Lower leg skin (tissue), 4 donors: ENCODE measurements at regions not wholly inside any gene's neighbourhood (a gene's known extent, or its start where the extent isn't known, plus 50 kb on each side); places are given as distances from the start of the nearest gene placed in this dataset.

Source experiments
- DNase-seq, 2 donors: peaks; one replicate each; pipeline ENCODE4 v3.0.0-alpha.2; 2019; ENCODE audit warnings: low spot score in 2 of 2
- H3K4me3 ChIP-seq: fragments of 200-600 bp; sonication (generic); 2 replicates; pipeline ENCODE4 v1.5.1; 2017; ENCODE audit warnings: mild to moderate bottlenecking, low read depth; ENCODE audit not compliant: poor library complexity, severe bottlenecking
- POLR2A ChIP-seq, 2 donors: fragments of 450-650 bp; IDR thresholded peaks; one replicate each; pipeline ENCODE4 v1.6.1; 2016 to 2017; ENCODE audit warnings: antibody characterized with exemption in 2 of 2, mild to moderate bottlenecking in 1 of 2, moderate library complexity in 1 of 2
- whole genome bisulfite sequencing, 2 donors: methylation state at CpG; one replicate each; pipeline ENCODE4 v1.1.5; 2018; 5-methylcytosine and 5-hydroxymethylcytosine counted together
- intact Hi-C: fragments of 100-400 bp; cut with DNase I; formaldehyde crosslinking; loops from one replicate; pipeline ENCODE4 v1.15.0; 2023; ENCODE audit warnings: low total_unique reads
- TF ChIP-seq, protein P1 (sequence below), 3 donors: fragments of 450-650 bp; IDR thresholded peaks; one replicate each; pipeline ENCODE4 v1.5.1; 2016; ENCODE audit warnings: antibody characterized with exemption in 3 of 3, mild to moderate bottlenecking in 3 of 3, moderate library complexity in 2 of 3

- TF ChIP-seq, protein P1, sequence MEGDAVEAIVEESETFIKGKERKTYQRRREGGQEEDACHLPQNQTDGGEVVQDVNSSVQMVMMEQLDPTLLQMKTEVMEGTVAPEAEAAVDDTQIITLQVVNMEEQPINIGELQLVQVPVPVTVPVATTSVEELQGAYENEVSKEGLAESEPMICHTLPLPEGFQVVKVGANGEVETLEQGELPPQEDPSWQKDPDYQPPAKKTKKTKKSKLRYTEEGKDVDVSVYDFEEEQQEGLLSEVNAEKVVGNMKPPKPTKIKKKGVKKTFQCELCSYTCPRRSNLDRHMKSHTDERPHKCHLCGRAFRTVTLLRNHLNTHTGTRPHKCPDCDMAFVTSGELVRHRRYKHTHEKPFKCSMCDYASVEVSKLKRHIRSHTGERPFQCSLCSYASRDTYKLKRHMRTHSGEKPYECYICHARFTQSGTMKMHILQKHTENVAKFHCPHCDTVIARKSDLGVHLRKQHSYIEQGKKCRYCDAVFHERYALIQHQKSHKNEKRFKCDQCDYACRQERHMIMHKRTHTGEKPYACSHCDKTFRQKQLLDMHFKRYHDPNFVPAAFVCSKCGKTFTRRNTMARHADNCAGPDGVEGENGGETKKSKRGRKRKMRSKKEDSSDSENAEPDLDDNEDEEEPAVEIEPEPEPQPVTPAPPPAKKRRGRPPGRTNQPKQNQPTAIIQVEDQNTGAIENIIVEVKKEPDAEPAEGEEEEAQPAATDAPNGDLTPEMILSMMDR (IDR thresholded peaks at IDR 0.05), result no peak
- no peak for TF ChIP-seq POLR2A (IDR thresholded peaks at IDR 0.05)
- H3K4me3 ChIP-seq, result no peak overlapping the region
- intact Hi-C loops, result no loop called here
- 69 to 79% methylated on average over 4 of the region's 4 CpGs for WGBS, 2 donors
- no peak for DNase-seq
Measured at GRCh38 chr14:97290065-97290464, 492.9 kb downstream of the VRK1 start.

GRCh38 chr14:97290977-97291376 lies 493.8 kb downstream of the VRK1 start:
- WGBS, 2 donors, result 81 to 83% methylated on average over 3 of the region's 3 CpGs
- no peak overlapping the region for H3K4me3 ChIP-seq
- no peak for DNase-seq
- intact Hi-C loops, result no loop called here
- no peak for TF ChIP-seq POLR2A (IDR thresholded peaks at IDR 0.05)
- TF ChIP-seq, protein P1 (IDR thresholded peaks at IDR 0.05), result no peak

DNA sequence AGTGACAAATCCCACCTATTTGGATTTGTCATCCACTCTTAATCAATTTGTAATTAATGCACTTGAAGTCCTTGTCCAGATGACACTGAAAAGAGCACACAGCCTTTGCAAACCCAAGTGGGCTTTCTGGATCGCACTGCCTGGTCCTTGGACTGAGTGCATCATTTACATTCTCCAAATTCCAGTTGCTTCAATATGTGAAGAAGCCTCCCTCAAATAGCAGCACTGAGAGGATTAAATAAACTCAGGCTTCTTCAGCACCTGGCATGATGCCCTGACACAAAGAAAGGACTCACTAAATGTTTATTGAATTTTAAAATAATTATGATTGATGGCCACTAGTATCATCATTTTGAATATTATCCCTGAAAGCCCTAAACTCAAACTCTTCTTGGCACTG lies 496.5 kb downstream of the VRK1 start:
- no peak for TF ChIP-seq POLR2A (IDR thresholded peaks at IDR 0.05)
- TF ChIP-seq, protein P1 (IDR thresholded peaks at IDR 0.05), result no peak
- DNase-seq, result no peak
- intact Hi-C loops, result no loop called here
- H3K4me3 ChIP-seq, result no peak overlapping the region
- 41 to 44% methylated on average over 1 of the region's 1 CpG for WGBS, 2 donors

DNA sequence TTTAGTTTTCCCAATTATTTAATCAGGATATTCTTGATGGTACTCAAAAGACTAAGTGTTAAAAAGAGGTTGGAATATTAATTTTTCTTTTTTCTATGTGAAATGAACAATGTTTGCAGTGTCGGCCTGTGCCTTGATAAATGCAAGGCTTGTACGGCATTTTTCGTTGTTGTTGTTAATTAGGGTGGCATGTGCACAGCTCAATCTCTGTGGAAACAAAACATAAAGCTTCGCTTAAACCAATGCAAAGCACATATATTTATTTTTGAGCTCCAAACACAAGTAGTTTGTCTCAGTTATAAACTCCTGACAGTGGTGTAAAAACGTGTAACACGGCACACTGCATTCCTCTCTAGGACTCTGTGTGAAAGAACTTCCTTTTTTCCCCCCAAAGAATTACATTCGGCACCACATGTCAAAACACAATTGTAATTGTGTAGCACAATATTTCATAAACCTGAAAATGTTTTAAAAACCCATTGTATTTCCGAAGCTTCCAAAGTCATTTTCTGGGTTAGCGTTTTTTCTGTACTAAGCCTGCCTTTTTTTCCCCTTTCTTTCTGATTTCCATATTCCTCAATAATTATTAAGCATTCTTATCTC lies 498.0 kb downstream of the VRK1 start:
- WGBS, 2 donors, result 83 to 84% methylated on average over 9 of the region's 9 CpGs
- H3K4me3 ChIP-seq, result no peak overlapping the region
- intact Hi-C loops, result no loop called here
- no peak for DNase-seq
- no peak for TF ChIP-seq POLR2A (IDR thresholded peaks at IDR 0.05)
- TF ChIP-seq, protein P1 (IDR thresholded peaks at IDR 0.05), result no peak

- 90 to 93% methylated on average over 1 of the region's 1 CpG for WGBS, 2 donors
- TF ChIP-seq POLR2A (IDR thresholded peaks at IDR 0.05), result no peak
- TF ChIP-seq, protein P1 (IDR thresholded peaks at IDR 0.05), result no peak
- H3K4me3 ChIP-seq, result no peak overlapping the region
- intact Hi-C loops, result no loop called here
- no peak for DNase-seq
Measured at GRCh38 chr14:97296176-97296575, 499.0 kb downstream of the VRK1 start.

DNA sequence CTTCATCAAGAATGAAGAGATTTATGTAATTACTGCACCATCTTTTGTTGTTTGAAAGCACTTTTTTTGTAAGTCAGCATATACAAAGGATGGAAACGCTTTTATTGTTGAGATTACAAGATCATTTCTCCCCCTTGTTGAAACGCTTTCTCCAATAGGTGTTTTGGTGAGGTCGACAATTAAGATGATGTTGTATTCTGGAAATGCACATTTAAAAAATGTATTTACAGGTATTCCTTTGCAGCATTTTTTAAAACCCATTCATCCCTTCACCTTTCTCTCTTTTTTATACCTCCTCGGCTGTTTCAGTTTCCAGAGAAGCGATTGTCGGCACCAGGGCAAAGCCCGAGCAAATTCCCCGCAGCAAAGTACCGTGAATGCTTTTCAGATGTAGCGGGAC lies 499.9 kb downstream of the VRK1 start:
- DNase-seq, result no peak
- no peak overlapping the region for H3K4me3 ChIP-seq
- intact Hi-C loops, result no loop called here
- WGBS, 2 donors, result 82 to 83% methylated on average over 10 of the region's 10 CpGs
- TF ChIP-seq, protein P1 (IDR thresholded peaks at IDR 0.05), result no peak
- no peak for TF ChIP-seq POLR2A (IDR thresholded peaks at IDR 0.05)
